ENCODE measurements at regions not wholly inside any gene's neighbourhood (a gene's known extent, or its start where the extent isn't known, plus 50 kb on each side); places are given as distances from the start of the nearest gene placed in this dataset.

- Histone ChIP-seq H3K27ac (no peak overlapping the region), H3K4me1 (no peaks in the 10 kb centered on the region), H3K4me3 (no peak overlapping the region), H3K27me3 (no peaks in the 10 kb centered on the region), H3K36me3 (no peaks in the 10 kb centered on the region), H3K9me3 (peaks cover 11% of the 10 kb centered on the region)
- DNase-seq (no peak), ATAC-seq (no peak)
- intact Hi-C loops (cut with DNase I) = no loop called here
- no peak for TF ChIP-seq CTCF (IDR thresholded peaks at IDR 0.05)
Measured at GRCh38 chr16:79856581-79856980, 256.0 kb upstream of the MAF start.

GRCh38 chr16:79850348-79850747, 249.8 kb upstream of the MAF start:
- Histone ChIP-seq H3K9me3 (peaks cover 2% of the 10 kb centered on the region), H3K27ac (no peak overlapping the region), H3K36me3 (no peaks in the 10 kb centered on the region), H3K4me1 (no peaks in the 10 kb centered on the region), H3K4me3 (no peak overlapping the region), H3K27me3 (no peaks in the 10 kb centered on the region)
- ATAC-seq (no peak), DNase-seq (no peak)
- no peak for TF ChIP-seq CTCF (IDR thresholded peaks at IDR 0.05)
- intact Hi-C loops (cut with DNase I) = no loop called here

- TF ChIP-seq CTCF (IDR thresholded peaks at IDR 0.05) = no peak
- Histone ChIP-seq H3K4me3 (no peak overlapping the region), H3K9me3 (no peaks in the 10 kb centered on the region), H3K27ac (no peak overlapping the region), H3K27me3 (no peaks in the 10 kb centered on the region), H3K36me3 (no peaks in the 10 kb centered on the region), H3K4me1 (no peaks in the 10 kb centered on the region)
- intact Hi-C loops (cut with DNase I) = no loop called here
- ATAC-seq = no peak
- DNase-seq = no peak
Measured at GRCh38 chr16:79849119-79849518, 248.6 kb upstream of the MAF start.

GRCh38 chr16:79848719-79849118, 248.2 kb upstream of the MAF start:
- intact Hi-C loops (cut with DNase I) = no loop called here
- DNase-seq (no peak), ATAC-seq (no peak)
- H3K9me3 ChIP-seq = no peaks in the 10 kb centered on the region
- no peaks in the 10 kb centered on the region for H3K27me3 ChIP-seq
- H3K4me1 ChIP-seq = no peaks in the 10 kb centered on the region
- H3K4me3 ChIP-seq = no peak overlapping the region
- no peak overlapping the region for H3K27ac ChIP-seq
- TF ChIP-seq CTCF (IDR thresholded peaks at IDR 0.05) = no peak
- H3K36me3 ChIP-seq = no peaks in the 10 kb centered on the region

- H3K4me3 ChIP-seq = no peak overlapping the region
- no peak for TF ChIP-seq CTCF (IDR thresholded peaks at IDR 0.05)
- no peaks in the 10 kb centered on the region for H3K4me1 ChIP-seq
- DNase-seq (no peak), ATAC-seq (no peak)
- no peaks in the 10 kb centered on the region for H3K36me3 ChIP-seq
- H3K9me3 ChIP-seq = no peaks in the 10 kb centered on the region
- intact Hi-C loops (cut with DNase I) = no loop called here
- no peak overlapping the region for H3K27ac ChIP-seq
- H3K27me3 ChIP-seq = no peaks in the 10 kb centered on the region
Measured at GRCh38 chr16:79847569-79847968, 247.0 kb upstream of the MAF start.

- H3K36me3 ChIP-seq = no peaks in the 10 kb centered on the region
- H3K27ac ChIP-seq = no peak overlapping the region
- intact Hi-C loops (cut with DNase I) = no loop called here
- ATAC-seq (no peak), DNase-seq (no peak)
- H3K27me3 ChIP-seq = no peaks in the 10 kb centered on the region
- no peaks in the 10 kb centered on the region for H3K4me1 ChIP-seq
- H3K4me3 ChIP-seq = no peak overlapping the region
- no peak for TF ChIP-seq CTCF (IDR thresholded peaks at IDR 0.05)
- no peaks in the 10 kb centered on the region for H3K9me3 ChIP-seq
Measured at GRCh38 chr16:79847101-79847500, 246.6 kb upstream of the MAF start.

Data from upper lobe of right lung (tissue), 1 donor.